ENCODE measurements at regions not wholly inside any gene's neighbourhood (a gene's known extent, or its start where the extent isn't known, plus 50 kb on each side); places are given as distances from the start of the nearest gene placed in this dataset.

- FAIRE-seq = no peak
- TF ChIP-seq ZNF331 (CRISPR knock-in tag; IDR thresholded peaks at IDR 0.05) (no peak), JDP2 (CRISPR knock-in tag; IDR thresholded peaks at IDR 0.05; ENCODE audit: borderline replicate concordance) (no peak), ZNF749 (CRISPR knock-in tag; IDR thresholded peaks at IDR 0.05; ENCODE audit: borderline replicate concordance) (no peak), ARNTL (CRISPR knock-in tag; IDR thresholded peaks at IDR 0.05) (no peak), JUND (CRISPR knock-in tag; IDR thresholded peaks at IDR 0.05) (no peak), KDM5A (IDR thresholded peaks at IDR 0.05; ENCODE audit: borderline replicate concordance, low read length) (no peak), KLF16 (CRISPR knock-in tag; IDR thresholded peaks at IDR 0.05) (no peak), ZNF558 (CRISPR knock-in tag; IDR thresholded peaks at IDR 0.05; ENCODE audit: borderline replicate concordance) (no peak), ZBTB40 (IDR thresholded peaks at IDR 0.05) (no peak), ZBTB40 (CRISPR knock-in tag; IDR thresholded peaks at IDR 0.05) (no peak), ZNF281 (CRISPR knock-in tag; IDR thresholded peaks at IDR 0.05; ENCODE audit: borderline replicate concordance) (no peak), ZNF766 (CRISPR knock-in tag; IDR thresholded peaks at IDR 0.05; ENCODE audit: borderline replicate concordance) (no peak), YEATS4 (CRISPR knock-in tag; IDR thresholded peaks at IDR 0.05; ENCODE audit: borderline replicate concordance) (no peak), NAIF1 (CRISPR knock-in tag; IDR thresholded peaks at IDR 0.05; ENCODE audit: borderline replicate concordance) (no peak)
These were observed 103.2 kb upstream of the VANGL1 start for GRCh38 chr1:115538579-115538978.

More at GRCh38 chr1:115538579-115538978, 103.2 kb upstream of the VANGL1 start:
- no peak overlapping the region for H2AFZ ChIP-seq (ENCODE audit: low read length)
- CTCF ChIA-PET (ENCODE audit: low intra/inter-chr PET ratio, low total read pairs) = no interaction called here
- H3K27me3 ChIP-seq (ENCODE audit: control insufficient read depth in 1 of 2, insufficient read depth in 2 of 2, low read length in 2 of 2) = no peaks in the 10 kb centered on the region; a peak in 1 of 5 replicates
- H3K4me1 ChIP-seq (ENCODE audit: insufficient read depth, low read length) = no peaks in the 10 kb centered on the region
- POLR2A ChIA-PET = no interaction called here
- H3K36me3 ChIP-seq (replicated peaks in 1 of 2; ENCODE audit: control insufficient read depth in 1 of 2, insufficient read depth in 2 of 2, low read length in 2 of 2) = no peaks in the 10 kb centered on the region
- no peaks in the 10 kb centered on the region for H3K9me3 ChIP-seq (ENCODE audit: low read length)
- intact Hi-C loops (cut with micrococcal nuclease; ENCODE audit: unreplicated experiment) (no loop called here), in situ Hi-C loops (cut with HindIII; ENCODE audit: extremely low pct_ligation_motif_present, low pct_unique_long_range_greater_than_20kb) (no loop called here)
- no peak overlapping the region for H3K4me2 ChIP-seq (ENCODE audit: low read depth, low read length)
- no peak overlapping the region for H3K9ac ChIP-seq (ENCODE audit: insufficient read depth, low read depth, low read length)
- no TSS peak for BruUV-seq (replicated peaks)
- H3K79me2 ChIP-seq (ENCODE audit: insufficient read depth, low read length) = no peaks in the 10 kb centered on the region
- no peak overlapping the region for H3K4me3 ChIP-seq (replicated peaks in 1 of 3; ENCODE audit: insufficient read depth in 1 of 3, low read depth in 2 of 3, low read length in 3 of 3)
- no peak for ATAC-seq
- H3K27ac ChIP-seq (ENCODE audit: extremely low read length, insufficient read depth, low read length) = no peak overlapping the region
- no peaks in the 10 kb centered on the region for H4K20me1 ChIP-seq (ENCODE audit: insufficient read depth, low read length)
- DNase-seq (ENCODE audit: low spot score) = no peak
- WGBS (ENCODE audit: low lambda C conversion rate) = 53% methylated on average over 1 of the region's 1 CpG

Data from HepG2 (cell line).